Keratinocyte (primary cell): ENCODE measurements at regions not wholly inside any gene's neighbourhood (a gene's known extent, or its start where the extent isn't known, plus 50 kb on each side); places are given as distances from the start of the nearest gene placed in this dataset.

Experiments
- DNase-seq: peaks from one replicate; pipeline ENCODE4 v3.0.0-alpha.2; 2011; ENCODE audit warnings: low read depth, missing footprints, low spot score
- FAIRE-seq: peaks from 2 replicates; lab custom pipeline; 2011; peaks lifted over from hg19 to GRCh38; lab: Jason Lieb, UNC
- H2AFZ ChIP-seq: 2 replicates; pipeline ENCODE4 v1.6.0; 2012; ENCODE audit warnings: low read length, control low read depth, inconsistent platforms; ENCODE audit not compliant: control insufficient read depth
- H3K27ac ChIP-seq: 2 replicates; pipeline ENCODE4 v1.5.1; 2011; ENCODE audit warnings: low read length; ENCODE audit not compliant: control insufficient read depth, insufficient read depth
- H3K27me3 ChIP-seq: 3 replicates; pipeline ENCODE4 v1.6.0; 2011; ENCODE audit warnings: low read length; ENCODE audit not compliant: control insufficient read depth, insufficient read depth; ENCODE audit errors: extremely low read depth
- H3K36me3 ChIP-seq, 2 experiments: 2 replicates in 1 of 2; 3 replicates in 1 of 2; pipeline ENCODE4 v1.5.1; 2011; ENCODE audit warnings: low read length in 2 of 2, mild to moderate bottlenecking in 1 of 2; ENCODE audit not compliant: control insufficient read depth in 2 of 2, insufficient read depth in 2 of 2; ENCODE audit errors: extremely low read depth in 1 of 2
- H3K4me1 ChIP-seq: 3 replicates; pipeline ENCODE4 v1.5.1; 2011; ENCODE audit warnings: low read length; ENCODE audit not compliant: control insufficient read depth, insufficient read depth; ENCODE audit errors: extremely low read depth
- H3K4me2 ChIP-seq: 3 replicates; pipeline ENCODE4 v1.6.0; 2011; ENCODE audit warnings: low read depth, low read length; ENCODE audit not compliant: control insufficient read depth, insufficient read depth; ENCODE audit errors: extremely low read depth
- H3K4me3 ChIP-seq, 3 experiments: fragments of 200-600 bp in 1 of 3; sonication (generic) in 1 of 3; 2 replicates in 2 of 3; 3 replicates in 1 of 3; pipeline ENCODE4 v1.5.1; 2011 to 2016; ENCODE audit warnings: low read length in 3 of 3, mild to moderate bottlenecking in 3 of 3, control low read depth in 2 of 3, inconsistent platforms in 1 of 3, low read depth in 1 of 3, mixed read lengths in 1 of 3, mixed run types in 1 of 3, moderate library complexity in 1 of 3; ENCODE audit not compliant: control insufficient read depth in 2 of 3, insufficient read depth in 2 of 3; ENCODE audit errors: extremely low read depth in 1 of 3
- H3K79me2 ChIP-seq: 2 replicates; pipeline ENCODE4 v1.6.0; 2012; ENCODE audit warnings: low read length; ENCODE audit not compliant: control insufficient read depth, insufficient read depth
- H3K9ac ChIP-seq: 3 replicates; pipeline ENCODE4 v1.6.0; 2011; ENCODE audit warnings: low read length; ENCODE audit not compliant: control insufficient read depth, insufficient read depth; ENCODE audit errors: extremely low read depth
- H3K9me1 ChIP-seq: 3 replicates; pipeline ENCODE4 v1.6.0; 2011; ENCODE audit warnings: low read length; ENCODE audit not compliant: control insufficient read depth, insufficient read depth; ENCODE audit errors: extremely low read depth
- H3K9me3 ChIP-seq: 2 replicates; pipeline ENCODE4 v1.5.1; 2012; ENCODE audit warnings: low read depth, low read length; ENCODE audit not compliant: control insufficient read depth
- H4K20me1 ChIP-seq: 3 replicates; pipeline ENCODE4 v1.6.0; 2011; ENCODE audit warnings: low read length; ENCODE audit not compliant: control insufficient read depth, insufficient read depth; ENCODE audit errors: extremely low read depth
- CTCF ChIP-seq, 3 experiments: IDR thresholded peaks in 1 of 3; conservative IDR thresholded peaks in 1 of 3; optimal IDR thresholded peaks in 1 of 3; 2 replicates in 2 of 3; 3 replicates in 1 of 3; pipeline versions ENCODE3 to v1.5.1; 2011; ENCODE audit warnings: low read length in 3 of 3, mild to moderate bottlenecking in 3 of 3, moderate library complexity in 2 of 3, control low read depth in 1 of 3, inconsistent platforms in 1 of 3; ENCODE audit not compliant: insufficient read depth in 2 of 3; ENCODE audit errors: extremely low read depth in 1 of 3
- EZH2 ChIP-seq: IDR thresholded peaks from one replicate; pipeline ENCODE4 v1.6.1; 2012; ENCODE audit warnings: inconsistent platforms, mild to moderate bottlenecking, low read length, moderate library complexity
- dilution Hi-C: fragments of 300-500 bp; cut with MboI; formaldehyde crosslinking; loops from one replicate; pipeline ENCODE4 v1.7.0; 2020; ENCODE audit warnings: low sequenced_read_pairs; ENCODE audit not compliant: extremely low pct_ligation_motif_present

- FAIRE-seq (no peak), DNase-seq (no peak)
- H3K4me3 ChIP-seq = no peak overlapping the region
- no peaks in the 10 kb centered on the region for H3K79me2 ChIP-seq
- no peak overlapping the region for H3K27ac ChIP-seq
- H3K4me1 ChIP-seq = no peaks in the 10 kb centered on the region
- no peaks in the 10 kb centered on the region for H3K9me1 ChIP-seq
- dilution Hi-C loops = no loop called here
- H3K27me3 ChIP-seq = peaks cover 8% of the 10 kb centered on the region
- no peaks in the 10 kb centered on the region for H3K36me3 ChIP-seq
- H3K9ac ChIP-seq = no peak overlapping the region
- no peak overlapping the region for H3K4me2 ChIP-seq
- no peak for TF ChIP-seq EZH2
- no peaks in the 10 kb centered on the region for H4K20me1 ChIP-seq
- no peaks in the 10 kb centered on the region for H3K9me3 ChIP-seq
- H2AFZ ChIP-seq = no peak overlapping the region
These were observed 261.0 kb downstream of the CDH26 start for GRCh38 chr20:60219231-60219630.

- DNase-seq (no peak), FAIRE-seq (no peak)
- no peak overlapping the region for H3K27ac ChIP-seq
- no peaks in the 10 kb centered on the region for H3K4me1 ChIP-seq
- H3K79me2 ChIP-seq = no peaks in the 10 kb centered on the region
- H2AFZ ChIP-seq = no peak overlapping the region
- no peak overlapping the region for H3K4me2 ChIP-seq
- H3K9me1 ChIP-seq = no peaks in the 10 kb centered on the region
- H3K9ac ChIP-seq = no peak overlapping the region
- H3K4me3 ChIP-seq = no peak overlapping the region
- no peak for TF ChIP-seq CTCF (optimal IDR thresholded peaks at IDR 0.05 in 1 of 3, IDR thresholded peaks at IDR 0.05 in 1 of 3, conservative IDR thresholded peaks at IDR 0.05 in 1 of 3; ENCODE audit: extremely low read depth in 1 of 3, insufficient read depth in 2 of 3, low read length in 3 of 3)
- TF ChIP-seq EZH2 = no peak
- no peaks in the 10 kb centered on the region for H4K20me1 ChIP-seq
- H3K36me3 ChIP-seq = no peaks in the 10 kb centered on the region
- peaks cover 8% of the 10 kb centered on the region for H3K27me3 ChIP-seq
- dilution Hi-C loops = no loop called here
- H3K9me3 ChIP-seq = no peaks in the 10 kb centered on the region
These were observed 261.9 kb downstream of the CDH26 start for GRCh38 chr20:60219984-60220562.

GRCh38 chr20:60220706-60221105 is 262.5 kb downstream of the CDH26 start:
- Histone ChIP-seq H3K4me1 (no peaks in the 10 kb centered on the region), H3K9ac (no peak overlapping the region), H3K9me3 (no peaks in the 10 kb centered on the region), H3K79me2 (no peaks in the 10 kb centered on the region), H4K20me1 (no peaks in the 10 kb centered on the region), H3K27ac (no peak overlapping the region), H3K9me1 (no peaks in the 10 kb centered on the region), H3K36me3 (no peaks in the 10 kb centered on the region), H2AFZ (no peak overlapping the region), H3K4me2 (no peak overlapping the region), H3K4me3 (no peak overlapping the region), H3K27me3 (peaks cover 6% of the 10 kb centered on the region)
- dilution Hi-C loops = no loop called here
- TF ChIP-seq CTCF (optimal IDR thresholded peaks at IDR 0.05 in 1 of 3, IDR thresholded peaks at IDR 0.05 in 1 of 3, conservative IDR thresholded peaks at IDR 0.05 in 1 of 3; ENCODE audit: extremely low read depth in 1 of 3, insufficient read depth in 2 of 3, low read length in 3 of 3) = no peak
- TF ChIP-seq EZH2 = no peak
- FAIRE-seq (no peak), DNase-seq (no peak)
